Endothelial cell of umbilical vein (primary cell): ENCODE measurements at regions not wholly inside any gene's neighbourhood (a gene's known extent, or its start where the extent isn't known, plus 50 kb on each side); places are given as distances from the start of the nearest gene placed in this dataset.
A peak's percentile ranks its signal among the peaks of the same experiment; 100 is the strongest.

Source experiments
- BruUV-seq: library from RNA; stranded (reverse); fragments of 400-500 nt; replicated peaks from 2 replicates; lab custom pipeline; 2021; lab: Mats Ljungman, UMichigan
- CTCF ChIA-PET: fragments of 300-600, 350-600 bp; sonication (Branson Sonifier 250); formaldehyde crosslinking; loops from one replicate; lab custom pipeline; 2021; ENCODE audit warnings: antibody characterized with exemption, inconsistent platforms; lab: Charles Lee
- POLR2A ChIA-PET: fragments of 300-600, 350-600 bp; sonication (Branson Sonifier 250); formaldehyde crosslinking; loops from one replicate; lab custom pipeline; 2021; ENCODE audit warnings: antibody characterized with exemption, inconsistent platforms; lab: Charles Lee
- DNase-seq: peaks from one replicate; pipeline ENCODE4 v3.0.0-alpha.2; 2011; ENCODE audit warnings: low read depth, low spot score
- FAIRE-seq: peaks from 2 replicates; lab custom pipeline; 2011; peaks lifted over from hg19 to GRCh38; lab: Jason Lieb, UNC
- H2AFZ ChIP-seq: 2 replicates; pipeline ENCODE4 v1.6.0; 2012; ENCODE audit warnings: low read depth, low read length, control low read depth, inconsistent platforms
- H3K27ac ChIP-seq: 2 replicates; pipeline ENCODE4 v1.5.1; 2011; ENCODE audit warnings: low read depth, mild to moderate bottlenecking, control low read depth, low read length, moderate library complexity; ENCODE audit not compliant: insufficient read depth
- H3K27me3 ChIP-seq, 2 experiments: 2 replicates each; pipeline versions ENCODE4 v1.6.0 to v1.6.1; 2011; ENCODE audit warnings: low read length in 2 of 2, mixed read lengths in 1 of 2; ENCODE audit not compliant: control insufficient read depth in 2 of 2, insufficient read depth in 2 of 2
- H3K36me3 ChIP-seq, 2 experiments: 2 replicates in 1 of 2; 3 replicates in 1 of 2; pipeline ENCODE4 v1.5.1; 2011; ENCODE audit warnings: low read length in 2 of 2, mild to moderate bottlenecking in 1 of 2, moderate library complexity in 1 of 2; ENCODE audit not compliant: control insufficient read depth in 2 of 2, insufficient read depth in 2 of 2; ENCODE audit errors: extremely low read depth in 1 of 2
- H3K4me1 ChIP-seq: 3 replicates; pipeline ENCODE4 v1.5.1; 2011; ENCODE audit warnings: mild to moderate bottlenecking, low read length; ENCODE audit not compliant: control insufficient read depth, insufficient read depth; ENCODE audit errors: extremely low read depth
- H3K4me2 ChIP-seq: 2 replicates; pipeline ENCODE4 v1.6.1; 2011; ENCODE audit warnings: low read length, control low read depth, mixed read lengths; ENCODE audit not compliant: insufficient read depth
- H3K4me3 ChIP-seq, 3 experiments: fragments of 200-600 bp in 1 of 3; sonication (generic), shearing (Covaris generic) in 1 of 3; replicated peaks in 1 of 3; 2 replicates each; pipeline ENCODE4 v1.5.1; 2011 to 2016; ENCODE audit warnings: control low read depth in 3 of 3, low read length in 3 of 3, mild to moderate bottlenecking in 2 of 3, inconsistent platforms in 1 of 3, low read depth in 1 of 3, moderate library complexity in 1 of 3; ENCODE audit not compliant: insufficient read depth in 1 of 3
- H3K79me2 ChIP-seq: 2 replicates; pipeline ENCODE4 v1.6.0; 2012; ENCODE audit warnings: low read length, inconsistent platforms; ENCODE audit not compliant: control insufficient read depth, insufficient read depth
- H3K9ac ChIP-seq: replicated peaks from 2 replicates; pipeline ENCODE3; 2011; ENCODE audit warnings: low read length, control low read depth; ENCODE audit not compliant: insufficient read depth; ENCODE audit errors: extremely low read depth
- H3K9me1 ChIP-seq: replicated peaks from 3 replicates; pipeline ENCODE4 v1.6.0; 2011; ENCODE audit warnings: mild to moderate bottlenecking, low read length; ENCODE audit not compliant: control insufficient read depth, insufficient read depth; ENCODE audit errors: extremely low read depth
- H3K9me3 ChIP-seq: replicated peaks from 2 replicates; pipeline ENCODE4 v1.5.1; 2012; ENCODE audit warnings: low read length, inconsistent platforms; ENCODE audit not compliant: control insufficient read depth, insufficient read depth
- H4K20me1 ChIP-seq: replicated peaks from 2 replicates; pipeline ENCODE3; 2011; ENCODE audit warnings: mild to moderate bottlenecking, low read length; ENCODE audit not compliant: control insufficient read depth, insufficient read depth; ENCODE audit errors: extremely low read depth
- FOS ChIP-seq: IDR thresholded peaks from 2 replicates; pipeline ENCODE4 v1.6.1; 2011; ENCODE audit warnings: mild to moderate bottlenecking, low read length, moderate library complexity, borderline replicate concordance; ENCODE audit not compliant: insufficient read depth
- JUN ChIP-seq: IDR thresholded peaks from 2 replicates; pipeline ENCODE4 v1.6.1; 2011; ENCODE audit warnings: borderline replicate concordance, low read depth; ENCODE audit not compliant: insufficient read length, insufficient read depth
- POLR2A ChIP-seq: IDR thresholded peaks from 2 replicates; pipeline ENCODE4 v1.6.1; 2012; ENCODE audit warnings: low read depth, mild to moderate bottlenecking, control low read depth, low read length
- POLR2AphosphoS5 ChIP-seq: IDR thresholded peaks from 2 replicates; pipeline ENCODE4 v1.6.1; 2012; ENCODE audit warnings: low read depth, mild to moderate bottlenecking, control low read depth, low read length, moderate library complexity; ENCODE audit not compliant: insufficient read depth
- dilution Hi-C: fragments of 300-500 bp; cut with MboI; formaldehyde crosslinking; loops from one replicate; pipeline ENCODE4 v1.15.0; 2019; ENCODE audit warnings: low sequenced_read_pairs; ENCODE audit not compliant: extremely low pct_ligation_motif_present
- intact Hi-C: fragments of 100-400 bp; cut with micrococcal nuclease; formaldehyde crosslinking; loops from one replicate; pipeline ENCODE4 v1.10.0; 2022

GRCh38 chr1:58881471-58881994 lies 97.7 kb upstream of the JUN start:
- FAIRE-seq: peak; percentile 31

GRCh38 chr1:58882322-58882948 lies 98.6 kb upstream of the JUN start:
- dilution Hi-C loops: no loop called here
- TF ChIP-seq JUN (no peak), POLR2AphosphoS5 (no peak)
- H2AFZ ChIP-seq: no peak overlapping the region

More at GRCh38 chr1:58881471-58881994, 97.7 kb upstream of the JUN start:
- Histone ChIP-seq H3K4me1 (peaks cover 42% of the 10 kb centered on the region), H3K79me2 (no peaks in the 10 kb centered on the region), H2AFZ (no peak overlapping the region), H3K9me3 (no peaks in the 10 kb centered on the region), H3K4me2 (no peak overlapping the region), H3K4me3 (no peak overlapping the region), H3K27ac (peak overlapping the region; percentile 99), H4K20me1 (no peaks in the 10 kb centered on the region), H3K9ac (no peak overlapping the region), H3K9me1 (no peaks in the 10 kb centered on the region), H3K36me3 (no peaks in the 10 kb centered on the region), H3K27me3 (no peaks in the 10 kb centered on the region)
- dilution Hi-C loops (no loop called here), intact Hi-C loops (loop anchor here (5.0 to 10.0 kb wide), 3 partner anchors 261 to 716 kb away; no protein-coding TSS in a partner anchor)
- CTCF ChIA-PET: interaction anchor here (1.0 to 3.2 kb wide), 2 partner anchors 26 to 33 kb away, joined by 4 to 21 read pairs; no protein-coding TSS in a partner anchor
- TF ChIP-seq JUN (peak; percentile 54), POLR2AphosphoS5 (peak; percentile 41), POLR2A (no peak), FOS (peak; percentile 90)
- BruUV-seq: no TSS peak
- POLR2A ChIA-PET: no interaction called here
- peak; percentile 69 for DNase-seq

More at GRCh38 chr1:58882322-58882948, 98.6 kb upstream of the JUN start:
- H3K79me2 ChIP-seq: no peaks in the 10 kb centered on the region
- DNase-seq (no peak), FAIRE-seq (no peak)
- peak overlapping the region; percentile 99 for H3K27ac ChIP-seq
- CTCF ChIA-PET: interaction anchor here (1.1 to 3.2 kb wide), 13 partner anchors 11 to 877 kb away, joined by 3 to 21 read pairs (median 5); no protein-coding TSS in a partner anchor
- peak overlapping the region; percentile 12 for H3K4me2 ChIP-seq
- H3K9me1 ChIP-seq: no peaks in the 10 kb centered on the region
- H4K20me1 ChIP-seq: no peaks in the 10 kb centered on the region
- peaks cover 42% of the 10 kb centered on the region for H3K4me1 ChIP-seq
- intact Hi-C loops: loop anchor here (2.0 to 10.0 kb wide), 4 partner anchors 260 to 816 kb away; no protein-coding TSS in a partner anchor
- no peak overlapping the region for H3K4me3 ChIP-seq
- no peaks in the 10 kb centered on the region for H3K27me3 ChIP-seq
- H3K9ac ChIP-seq: peak overlapping the region; percentile 78
- POLR2A ChIA-PET: interaction anchor here (0.9 to 2.3 kb wide), 9 partner anchors 14 to 103 kb away, joined by 3 to 22 read pairs (median 4); partner anchors contain the start of gene JUN
- no TSS peak for BruUV-seq
- no peaks in the 10 kb centered on the region for H3K36me3 ChIP-seq
- H3K9me3 ChIP-seq: no peaks in the 10 kb centered on the region
